Midbrain (tissue), 1 donor: ENCODE measurements at regions not wholly inside any gene's neighbourhood (a gene's known extent, or its start where the extent isn't known, plus 50 kb on each side); places are given as distances from the start of the nearest gene placed in this dataset.

Experiments
- DNase-seq: peaks from one replicate; lab custom pipeline; 2025; lab: John Stamatoyannopoulos, UW

GRCh38 chr5:103428411-103428871 lies 134.1 kb downstream of the NUDT12 start:
- DNase-seq, result peak; percentile 14

GRCh38 chr5:103427326-103427725 lies 135.3 kb downstream of the NUDT12 start:
- DNase-seq, result no peak

- no peak for DNase-seq
These were observed 136.7 kb downstream of the NUDT12 start for GRCh38 chr5:103425686-103426454.

GRCh38 chr5:103424453-103425205 lies 138.0 kb downstream of the NUDT12 start:
- DNase-seq, result no peak

- DNase-seq, result no peak
These were observed 138.6 kb downstream of the NUDT12 start for GRCh38 chr5:103424026-103424425.

GRCh38 chr5:103422756-103423155 lies 139.8 kb downstream of the NUDT12 start:
- DNase-seq, result no peak

- DNase-seq, result no peak
These were observed 148.0 kb downstream of the NUDT12 start for GRCh38 chr5:103414604-103415003.

- DNase-seq, result no peak
These were observed 150.9 kb downstream of the NUDT12 start for GRCh38 chr5:103411711-103412110.

- DNase-seq, result no peak
These were observed 151.6 kb downstream of the MACIR start for GRCh38 chr5:103410172-103410571.

GRCh38 chr5:103409013-103409670 lies 150.6 kb downstream of the MACIR start:
- no peak for DNase-seq

GRCh38 chr5:103408408-103408807 lies 149.8 kb downstream of the MACIR start:
- no peak for DNase-seq

- no peak for DNase-seq
These were observed 148.8 kb downstream of the MACIR start for GRCh38 chr5:103407402-103407801.

GRCh38 chr5:103404483-103404882 lies 145.9 kb downstream of the MACIR start:
- DNase-seq, result no peak

- DNase-seq, result no peak
These were observed 144.3 kb downstream of the MACIR start for GRCh38 chr5:103402851-103403250.

- DNase-seq, result no peak
These were observed 139.4 kb downstream of the MACIR start for GRCh38 chr5:103397739-103398581.

GRCh38 chr5:103394676-103395075 lies 136.1 kb downstream of the MACIR start:
- no peak for DNase-seq

GRCh38 chr5:103393101-103393754 lies 134.7 kb downstream of the MACIR start:
- DNase-seq, result no peak

- no peak for DNase-seq
These were observed 133.1 kb downstream of the MACIR start for GRCh38 chr5:103391659-103392058.

- peak; percentile 46 for DNase-seq
These were observed 131.3 kb downstream of the MACIR start for GRCh38 chr5:103389846-103390245.

GRCh38 chr5:103389357-103389756 lies 130.8 kb downstream of the MACIR start:
- DNase-seq, result no peak

GRCh38 chr5:103385722-103386121 lies 127.2 kb downstream of the MACIR start:
- no peak for DNase-seq
